ENCODE measurements at regions not wholly inside any gene's neighbourhood (a gene's known extent, or its start where the extent isn't known, plus 50 kb on each side); places are given as distances from the start of the nearest gene placed in this dataset.

DNA sequence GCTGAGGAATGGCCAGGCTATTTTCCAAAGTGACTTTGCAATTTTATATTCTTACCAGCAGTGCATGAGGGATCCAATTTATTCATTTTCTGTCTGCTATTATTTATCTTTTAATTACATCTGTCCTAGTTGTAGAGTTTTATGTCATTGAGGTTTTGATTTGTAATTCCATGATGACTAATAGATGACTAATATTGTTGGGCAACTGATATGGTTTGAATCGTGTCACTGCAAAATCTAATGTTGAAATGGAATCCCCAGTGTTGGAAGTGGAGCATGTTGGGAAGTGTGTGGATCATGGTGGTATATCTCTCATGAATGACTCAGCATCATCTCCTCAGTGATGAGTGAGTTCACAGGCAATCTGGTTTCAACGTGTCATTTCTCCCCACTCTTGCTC lies 201.5 kb downstream of the TBX22 start:
- TF ChIP-seq POLR2A (IDR thresholded peaks at IDR 0.05), result no peak
- TF ChIP-seq, protein P1, sequence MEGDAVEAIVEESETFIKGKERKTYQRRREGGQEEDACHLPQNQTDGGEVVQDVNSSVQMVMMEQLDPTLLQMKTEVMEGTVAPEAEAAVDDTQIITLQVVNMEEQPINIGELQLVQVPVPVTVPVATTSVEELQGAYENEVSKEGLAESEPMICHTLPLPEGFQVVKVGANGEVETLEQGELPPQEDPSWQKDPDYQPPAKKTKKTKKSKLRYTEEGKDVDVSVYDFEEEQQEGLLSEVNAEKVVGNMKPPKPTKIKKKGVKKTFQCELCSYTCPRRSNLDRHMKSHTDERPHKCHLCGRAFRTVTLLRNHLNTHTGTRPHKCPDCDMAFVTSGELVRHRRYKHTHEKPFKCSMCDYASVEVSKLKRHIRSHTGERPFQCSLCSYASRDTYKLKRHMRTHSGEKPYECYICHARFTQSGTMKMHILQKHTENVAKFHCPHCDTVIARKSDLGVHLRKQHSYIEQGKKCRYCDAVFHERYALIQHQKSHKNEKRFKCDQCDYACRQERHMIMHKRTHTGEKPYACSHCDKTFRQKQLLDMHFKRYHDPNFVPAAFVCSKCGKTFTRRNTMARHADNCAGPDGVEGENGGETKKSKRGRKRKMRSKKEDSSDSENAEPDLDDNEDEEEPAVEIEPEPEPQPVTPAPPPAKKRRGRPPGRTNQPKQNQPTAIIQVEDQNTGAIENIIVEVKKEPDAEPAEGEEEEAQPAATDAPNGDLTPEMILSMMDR (IDR thresholded peaks at IDR 0.05), result no peak
- H3K4me3 ChIP-seq (replicated peaks in 1 of 3), result no peak overlapping the region
- intact Hi-C loops (cut with DNase I), result no loop called here
- 68 to 72% methylated on average over 2 of the region's 2 CpGs for WGBS, 2 donors
- no peak overlapping the region for H3K27ac ChIP-seq
- H3K36me3 ChIP-seq, result no peaks in the 10 kb centered on the region
- H3K4me1 ChIP-seq, result no peaks in the 10 kb centered on the region
- DNase-seq, result no peak
- H3K27me3 ChIP-seq, result no peaks in the 10 kb centered on the region
- H3K9me3 ChIP-seq, result no peaks in the 10 kb centered on the region

DNA sequence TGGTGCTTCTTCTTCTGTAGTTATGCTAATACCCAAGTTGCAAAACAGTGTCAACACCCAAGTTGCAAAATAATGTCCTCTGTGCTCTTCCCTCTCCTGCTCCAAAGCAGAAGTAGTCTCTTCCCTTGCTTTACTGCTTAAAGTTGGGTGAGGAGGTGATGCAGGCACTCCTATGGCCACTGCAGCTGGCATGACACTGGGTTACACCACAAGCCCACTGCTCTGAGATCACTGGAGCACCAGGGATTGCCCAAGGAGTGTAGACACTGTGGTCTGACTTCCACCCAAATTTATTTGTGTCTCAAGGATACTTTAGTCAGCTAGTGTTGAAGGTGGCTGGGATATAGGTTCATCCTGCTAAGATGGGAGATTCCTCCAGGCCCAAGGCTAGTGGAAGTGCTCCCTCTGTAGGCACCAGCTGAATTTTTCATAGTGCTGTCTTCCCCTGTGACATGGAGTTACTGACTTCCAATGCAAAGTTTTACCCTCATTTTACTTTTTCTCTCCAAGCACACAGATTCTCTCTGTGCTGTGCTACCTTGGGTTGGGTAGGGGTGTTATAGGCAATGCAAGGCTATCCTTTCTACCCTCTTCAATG lies 196.2 kb upstream of the TENT5D start:
- Histone ChIP-seq H3K27me3 (no peaks in the 10 kb centered on the region), H3K27ac (no peak overlapping the region), H3K4me1 (no peaks in the 10 kb centered on the region), H3K9me3 (no peaks in the 10 kb centered on the region), H3K36me3 (no peaks in the 10 kb centered on the region), H3K4me3 (replicated peaks in 1 of 3) (no peak overlapping the region)
- DNase-seq, result no peak
- TF ChIP-seq, protein P1 (IDR thresholded peaks at IDR 0.05), result no peak
- TF ChIP-seq POLR2A (IDR thresholded peaks at IDR 0.05), result no peak
- intact Hi-C loops (cut with DNase I), result no loop called here

DNA sequence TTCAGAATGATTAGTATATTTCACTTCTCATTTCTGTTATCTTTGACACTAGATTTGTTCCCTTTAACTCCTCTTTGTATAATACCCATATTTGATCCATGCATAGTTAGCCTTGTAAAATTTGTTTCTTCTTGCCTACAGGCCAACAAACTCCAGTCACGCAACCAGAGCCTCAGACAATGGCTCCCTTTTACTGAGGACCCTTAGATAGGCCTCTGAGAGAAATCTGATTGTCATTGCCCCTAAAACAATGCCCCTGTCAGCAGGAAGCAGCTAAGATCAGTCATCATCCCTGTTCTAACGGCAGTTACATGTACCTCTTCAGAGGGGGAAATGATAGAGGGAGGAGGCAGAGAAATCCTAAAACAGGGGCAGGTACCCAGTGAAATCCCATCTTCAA lies 190.6 kb upstream of the TENT5D start:
- DNase-seq, result no peak
- Histone ChIP-seq H3K4me1 (no peaks in the 10 kb centered on the region), H3K9me3 (no peaks in the 10 kb centered on the region), H3K27ac (no peak overlapping the region), H3K4me3 (replicated peaks in 1 of 3) (no peak overlapping the region), H3K36me3 (no peaks in the 10 kb centered on the region), H3K27me3 (no peaks in the 10 kb centered on the region)
- 76 to 78% methylated on average over 2 of the region's 2 CpGs for WGBS, 2 donors
- intact Hi-C loops (cut with DNase I), result no loop called here
- no peak for TF ChIP-seq POLR2A (IDR thresholded peaks at IDR 0.05)
- TF ChIP-seq, protein P1 (IDR thresholded peaks at IDR 0.05), result no peak

DNA sequence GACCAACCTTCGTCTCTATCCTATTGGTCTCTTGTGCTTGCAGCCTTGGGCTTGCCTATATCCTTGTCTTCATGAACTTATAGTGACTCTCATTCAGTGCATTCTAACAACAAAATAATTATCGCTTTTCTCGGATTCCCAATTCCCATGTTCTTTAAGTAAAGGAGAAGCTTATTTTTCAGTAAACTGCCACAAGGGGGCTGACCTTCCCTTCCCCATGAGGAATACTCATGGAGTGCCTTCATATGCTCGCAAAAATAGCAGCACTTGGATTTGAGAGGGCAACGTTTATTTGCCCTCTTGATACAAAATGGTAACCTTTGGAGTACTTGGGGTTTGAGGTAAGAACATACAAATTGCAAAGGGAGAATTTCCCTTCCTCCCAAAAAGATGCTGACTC lies 183.2 kb upstream of the TENT5D start:
- Histone ChIP-seq H3K4me1 (no peaks in the 10 kb centered on the region), H3K27me3 (no peaks in the 10 kb centered on the region), H3K36me3 (no peaks in the 10 kb centered on the region), H3K27ac (no peak overlapping the region), H3K4me3 (replicated peaks in 1 of 3) (no peak overlapping the region), H3K9me3 (no peaks in the 10 kb centered on the region)
- intact Hi-C loops (cut with DNase I), result no loop called here
- no peak for DNase-seq
- 65 to 70% methylated on average over 5 of the region's 5 CpGs for WGBS, 2 donors
- TF ChIP-seq, protein P1 (IDR thresholded peaks at IDR 0.05), result no peak
- TF ChIP-seq POLR2A (IDR thresholded peaks at IDR 0.05), result no peak

DNA sequence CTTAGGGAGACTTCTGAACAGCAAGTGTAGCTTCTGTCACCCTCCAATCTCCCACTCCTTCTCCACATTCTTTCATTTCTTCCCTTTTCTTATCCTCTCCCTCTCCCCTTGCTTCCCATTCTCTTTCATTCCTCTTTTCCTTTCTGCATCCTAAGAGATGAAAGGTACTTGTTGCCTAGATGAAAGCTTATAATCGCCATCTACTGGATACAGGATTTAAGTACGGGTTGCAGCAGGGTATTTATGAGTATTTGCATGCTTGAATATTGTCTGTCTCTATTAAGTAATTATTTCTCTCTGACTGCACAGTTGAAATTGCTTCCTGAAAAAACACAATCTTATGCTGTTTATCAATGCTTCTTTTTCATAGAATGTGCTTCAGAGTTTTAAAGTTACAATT lies 174.0 kb upstream of the TENT5D start:
- Histone ChIP-seq H3K4me3 (replicated peaks in 1 of 3) (no peak overlapping the region), H3K27me3 (no peaks in the 10 kb centered on the region), H3K9me3 (no peaks in the 10 kb centered on the region), H3K4me1 (no peaks in the 10 kb centered on the region), H3K27ac (no peak overlapping the region), H3K36me3 (no peaks in the 10 kb centered on the region)
- intact Hi-C loops (cut with DNase I), result no loop called here
- no peak for DNase-seq
- 30 to 42% methylated on average over 2 of the region's 2 CpGs for WGBS, 2 donors
- TF ChIP-seq, protein P1 (IDR thresholded peaks at IDR 0.05), result no peak
- no peak for TF ChIP-seq POLR2A (IDR thresholded peaks at IDR 0.05)

Data from thyroid gland (tissue), 4 donors.